OCI-LY1 (cell line): ENCODE measurements at regions not wholly inside any gene's neighbourhood (a gene's known extent, or its start where the extent isn't known, plus 50 kb on each side); places are given as distances from the start of the nearest gene placed in this dataset.

ENCODE experiments used
- H2AFZ ChIP-seq: fragments of 200-600 bp; sonication (generic), shearing (Covaris generic); 2 replicates; pipeline ENCODE4 v1.6.0; 2014; ENCODE audit warnings: antibody characterized with exemption, mild to moderate bottlenecking, low read length
- H3F3A ChIP-seq: fragments of 200-600 bp; sonication (generic), shearing (Covaris generic); 2 replicates; pipeline ENCODE4 v1.6.0; 2014; ENCODE audit warnings: mild to moderate bottlenecking, antibody characterized with exemption, low read length, moderate library complexity; ENCODE audit not compliant: insufficient read depth
- H3K27ac ChIP-seq: fragments of 200-600 bp; sonication (generic); 2 replicates; pipeline ENCODE4 v1.5.1; 2014; ENCODE audit warnings: low read length, mixed run types, mild to moderate bottlenecking, low read depth; ENCODE audit not compliant: poor library complexity, severe bottlenecking
- H3K27me3 ChIP-seq: fragments of 200-600 bp; sonication (generic); 2 replicates; pipeline ENCODE4 v1.6.0; 2014; ENCODE audit warnings: antibody characterized with exemption, mild to moderate bottlenecking, low read length, moderate library complexity; ENCODE audit not compliant: insufficient read depth
- H3K36me3 ChIP-seq: fragments of 200-600 bp; sonication (generic); 2 replicates; pipeline ENCODE4 v1.6.1; 2014; ENCODE audit warnings: mild to moderate bottlenecking, antibody characterized with exemption, low read length, moderate library complexity, mixed read lengths; ENCODE audit not compliant: insufficient read depth
- H3K4me1 ChIP-seq: fragments of 200-600 bp; sonication (generic); 2 replicates; pipeline ENCODE4 v1.5.1; 2014; ENCODE audit warnings: mild to moderate bottlenecking, low read length, moderate library complexity; ENCODE audit not compliant: insufficient read depth, severe bottlenecking
- H3K4me2 ChIP-seq: fragments of 200-600 bp; sonication (generic), shearing (Covaris generic); 2 replicates; pipeline ENCODE4 v1.6.1; 2014; ENCODE audit warnings: low read length
- H3K4me3 ChIP-seq: fragments of 200-600 bp; sonication (generic); 2 replicates; pipeline ENCODE4 v1.5.1; 2014; ENCODE audit warnings: low read length, low read depth, mild to moderate bottlenecking, mixed read lengths; ENCODE audit not compliant: poor library complexity, severe bottlenecking
- H3K79me2 ChIP-seq: fragments of 200-600 bp; shearing (Covaris generic); 2 replicates; pipeline ENCODE4 v1.6.1; 2016; ENCODE audit warnings: mixed run types, low read length, mixed read lengths; ENCODE audit not compliant: insufficient read depth
- H3K9ac ChIP-seq: fragments of 200-600 bp; sonication (generic), shearing (Covaris generic); 2 replicates; pipeline ENCODE4 v1.6.1; 2014; ENCODE audit warnings: mild to moderate bottlenecking, low read length, mixed read lengths
- H3K9me2 ChIP-seq: fragments of 200-600 bp; sonication (generic), shearing (Covaris generic); 2 replicates; pipeline ENCODE4 v1.6.1; 2014; ENCODE audit warnings: low read depth, mild to moderate bottlenecking, low read length, mixed read lengths
- H3K9me3 ChIP-seq: fragments of 200-600 bp; shearing (Covaris generic); 2 replicates; pipeline ENCODE4 v1.6.1; 2014; ENCODE audit warnings: low read length, mixed read lengths
- H4K20me1 ChIP-seq: fragments of 200-600 bp; sonication (generic), shearing (Covaris generic); 2 replicates; pipeline ENCODE4 v1.6.0; 2016; ENCODE audit warnings: mild to moderate bottlenecking, low read length; ENCODE audit not compliant: insufficient read depth
- CTCF ChIP-seq: fragments of 200-600 bp; sonication (generic), shearing (Covaris generic); IDR thresholded peaks from 2 replicates; pipeline ENCODE4 v1.5.1; 2017; ENCODE audit warnings: mild to moderate bottlenecking, antibody characterized with exemption, low read length, moderate library complexity, mixed read lengths
- EZH2 ChIP-seq: fragments of 200-600 bp; sonication (generic), shearing (Covaris generic); IDR thresholded peaks from 2 replicates; pipeline ENCODE4 v1.8.0; 2017; ENCODE audit warnings: borderline replicate concordance, mixed run types, mild to moderate bottlenecking, antibody characterized with exemption, low read length, moderate library complexity, mixed read lengths

- Histone ChIP-seq H3K27me3 (no peaks in the 10 kb centered on the region), H3K27ac (no peak overlapping the region), H3K4me3 (no peak overlapping the region), H3K9me2 (no peaks in the 10 kb centered on the region), H2AFZ (no peak overlapping the region), H3K4me1 (no peaks in the 10 kb centered on the region), H3K79me2 (no peaks in the 10 kb centered on the region), H3K9ac (no peak overlapping the region), H4K20me1 (no peaks in the 10 kb centered on the region), H3K4me2 (no peak overlapping the region), H3K9me3 (no peaks in the 10 kb centered on the region), H3K36me3 (no peaks in the 10 kb centered on the region), H3F3A (no peaks in the 10 kb centered on the region)
- no peak for TF ChIP-seq CTCF
- TF ChIP-seq EZH2: no peak
These were observed 541.1 kb upstream of the CAMK1G start for GRCh38 chr1:209042413-209042812.

GRCh38 chr1:209045331-209046057, 538.0 kb upstream of the CAMK1G start:
- Histone ChIP-seq H2AFZ (no peak overlapping the region), H3K4me3 (no peak overlapping the region), H3K4me1 (no peaks in the 10 kb centered on the region), H4K20me1 (no peaks in the 10 kb centered on the region), H3K27me3 (no peaks in the 10 kb centered on the region), H3K79me2 (no peaks in the 10 kb centered on the region), H3K9ac (no peak overlapping the region), H3K4me2 (no peak overlapping the region), H3K9me3 (no peaks in the 10 kb centered on the region), H3K9me2 (no peaks in the 10 kb centered on the region), H3K36me3 (no peaks in the 10 kb centered on the region), H3F3A (no peaks in the 10 kb centered on the region), H3K27ac (no peak overlapping the region)
- TF ChIP-seq CTCF: no peak
- no peak for TF ChIP-seq EZH2

GRCh38 chr1:209046058-209046417, 537.5 kb upstream of the CAMK1G start:
- H3K4me1 ChIP-seq: no peaks in the 10 kb centered on the region
- H3K4me2 ChIP-seq: no peak overlapping the region
- H3K27ac ChIP-seq: no peak overlapping the region
- no peaks in the 10 kb centered on the region for H3F3A ChIP-seq
- H3K79me2 ChIP-seq: no peaks in the 10 kb centered on the region
- TF ChIP-seq CTCF: no peak
- no peak overlapping the region for H3K4me3 ChIP-seq
- no peaks in the 10 kb centered on the region for H3K9me3 ChIP-seq
- no peak overlapping the region for H3K9ac ChIP-seq
- H2AFZ ChIP-seq: no peak overlapping the region
- no peaks in the 10 kb centered on the region for H4K20me1 ChIP-seq
- H3K27me3 ChIP-seq: no peaks in the 10 kb centered on the region
- H3K36me3 ChIP-seq: no peaks in the 10 kb centered on the region
- H3K9me2 ChIP-seq: no peaks in the 10 kb centered on the region
